H9 (cell line): ENCODE measurements at regions not wholly inside any gene's neighbourhood (a gene's known extent, or its start where the extent isn't known, plus 50 kb on each side); places are given as distances from the start of the nearest gene placed in this dataset.

Experiments used
- DNase-seq: peaks from one replicate; pipeline ENCODE4 v3.0.0-alpha.2; 2017
- H2AFZ ChIP-seq: one replicate; pipeline ENCODE4 v1.6.1; 2013; ENCODE audit warnings: mild to moderate bottlenecking, low read length, control low read depth, moderate library complexity
- H2AK5ac ChIP-seq: 2 replicates; pipeline ENCODE4 v1.6.1; 2013; ENCODE audit warnings: low read length, control low read depth, mixed read lengths; ENCODE audit not compliant: insufficient read length
- H2BK120ac ChIP-seq: one replicate; pipeline ENCODE4 v1.6.1; 2013; ENCODE audit warnings: low read depth, mild to moderate bottlenecking, low read length, control low read depth, inconsistent platforms; ENCODE audit not compliant: poor library complexity, severe bottlenecking
- H2BK12ac ChIP-seq: 2 replicates; pipeline ENCODE4 v1.6.1; 2013; ENCODE audit warnings: low read length, control low read depth, mixed read lengths, low read depth; ENCODE audit not compliant: insufficient read length
- H2BK15ac ChIP-seq: 2 replicates; pipeline ENCODE4 v1.6.1; 2013; ENCODE audit warnings: low read depth, low read length, control low read depth
- H2BK20ac ChIP-seq: one replicate; pipeline ENCODE4 v1.6.1; 2013; ENCODE audit warnings: low read depth, mild to moderate bottlenecking, low read length, control low read depth, inconsistent platforms; ENCODE audit not compliant: poor library complexity, severe bottlenecking
- H2BK5ac ChIP-seq: 2 replicates; pipeline ENCODE4 v1.6.1; 2013; ENCODE audit warnings: low read length, control low read depth, mixed read lengths; ENCODE audit not compliant: insufficient read length
- H3K14ac ChIP-seq: 2 replicates; pipeline ENCODE4 v1.6.1; 2013; ENCODE audit warnings: low read length, control low read depth; ENCODE audit not compliant: insufficient read depth
- H3K18ac ChIP-seq: 2 replicates; pipeline ENCODE4 v1.6.1; 2013; ENCODE audit warnings: low read depth, mild to moderate bottlenecking, mixed read lengths, low read length, control low read depth; ENCODE audit not compliant: insufficient read length
- H3K23ac ChIP-seq: 2 replicates; pipeline ENCODE4 v1.6.1; 2013; ENCODE audit warnings: low read length, control low read depth, mixed read lengths, low read depth; ENCODE audit not compliant: insufficient read length
- H3K23me2 ChIP-seq: 2 replicates; pipeline ENCODE4 v1.6.1; 2013; ENCODE audit warnings: low read depth, mild to moderate bottlenecking, mixed read lengths, low read length, control low read depth; ENCODE audit not compliant: insufficient read length, poor library complexity, severe bottlenecking
- H3K27ac ChIP-seq: 2 replicates; pipeline ENCODE4 v1.5.1; 2013; ENCODE audit warnings: low read length, control low read depth, mixed read lengths, low read depth; ENCODE audit not compliant: insufficient read length
- H3K27me3 ChIP-seq: 2 replicates; pipeline ENCODE4 v1.6.1; 2013; ENCODE audit warnings: low read length, control low read depth, inconsistent platforms; ENCODE audit not compliant: insufficient read depth
- H3K4ac ChIP-seq: 2 replicates; pipeline ENCODE4 v1.6.1; 2013; ENCODE audit warnings: low read depth, mild to moderate bottlenecking, control low read depth, inconsistent platforms, low read length, moderate library complexity
- H3K4me1 ChIP-seq: 2 replicates; pipeline ENCODE4 v1.6.1; 2013; ENCODE audit warnings: low read length, control low read depth, inconsistent platforms; ENCODE audit not compliant: insufficient read depth
- H3K4me2 ChIP-seq: 2 replicates; pipeline ENCODE4 v1.6.1; 2013; ENCODE audit warnings: low read length, control low read depth, mixed read lengths; ENCODE audit not compliant: insufficient read length, insufficient read depth
- H3K56ac ChIP-seq: 2 replicates; pipeline ENCODE4 v1.6.1; 2013; ENCODE audit warnings: low read depth, mild to moderate bottlenecking, mixed read lengths, low read length, control low read depth; ENCODE audit not compliant: insufficient read length
- H3K79me1 ChIP-seq: 2 replicates; pipeline ENCODE4 v1.6.1; 2013; ENCODE audit warnings: low read depth, mild to moderate bottlenecking, moderate library complexity, low read length, control low read depth, inconsistent platforms; ENCODE audit not compliant: insufficient read depth, poor library complexity, severe bottlenecking
- H3K79me2 ChIP-seq: 2 replicates; pipeline ENCODE4 v1.6.1; 2013; ENCODE audit warnings: low read length, control low read depth, inconsistent platforms; ENCODE audit not compliant: insufficient read depth
- H3K9ac ChIP-seq: 2 replicates; pipeline ENCODE4 v1.6.1; 2013; ENCODE audit warnings: low read length, control low read depth, mixed read lengths; ENCODE audit not compliant: insufficient read length; ENCODE audit errors: extremely low read depth
- H3K9me3 ChIP-seq: one replicate; pipeline ENCODE4 v1.6.1; 2013; ENCODE audit warnings: low read depth, low read length, inconsistent platforms; ENCODE audit not compliant: control insufficient read depth
- H3T11ph ChIP-seq: one replicate; pipeline ENCODE4 v1.6.1; 2013; ENCODE audit warnings: mild to moderate bottlenecking, low read length, control low read depth, inconsistent platforms
- H4K20me1 ChIP-seq: one replicate; pipeline ENCODE4 v1.6.1; 2013; ENCODE audit not compliant: control insufficient read depth, insufficient read length, insufficient read depth
- H4K5ac ChIP-seq: 2 replicates; pipeline ENCODE4 v1.6.1; 2013; ENCODE audit warnings: low read depth, mild to moderate bottlenecking, mixed read lengths, low read length, control low read depth; ENCODE audit not compliant: insufficient read length
- H4K8ac ChIP-seq: replicated peaks from 2 replicates; pipeline ENCODE4 v1.6.1; 2013; ENCODE audit warnings: low read length, control low read depth, mixed read lengths, low read depth; ENCODE audit not compliant: insufficient read length
- H4K91ac ChIP-seq: 2 replicates; pipeline ENCODE4 v1.6.1; 2013; ENCODE audit warnings: low read depth, mild to moderate bottlenecking, moderate library complexity, mixed read lengths, low read length, control low read depth; ENCODE audit not compliant: insufficient read length
- H3K27ac Mint-ChIP-seq, 3 experiments: 2 replicates in 2 of 3; 3 replicates in 1 of 3; pipeline ENCODE4 v1.8.0; 2020 to 2021; ENCODE audit warnings: mixed read lengths in 3 of 3, mild to moderate bottlenecking in 1 of 3, moderate library complexity in 1 of 3
- H3K27me3 Mint-ChIP-seq: 2 replicates; pipeline ENCODE4 v1.8.0; 2021; ENCODE audit warnings: low read depth, mild to moderate bottlenecking, moderate library complexity, mixed read lengths
- H3K36me3 Mint-ChIP-seq, 3 experiments: 2 replicates in 2 of 3; 3 replicates in 1 of 3; pipeline ENCODE4 v1.8.0; 2020 to 2021; ENCODE audit warnings: low read depth in 3 of 3, mixed read lengths in 3 of 3; ENCODE audit not compliant: insufficient read depth in 1 of 3
- H3K4me1 Mint-ChIP-seq, 2 experiments: 2 replicates each; pipeline ENCODE4 v1.8.0; 2020; ENCODE audit warnings: mixed read lengths in 2 of 2
- H3K4me3 Mint-ChIP-seq, 2 experiments: 2 replicates in 1 of 2; 3 replicates in 1 of 2; pipeline ENCODE4 v1.8.0; 2020 to 2021; ENCODE audit warnings: mild to moderate bottlenecking in 2 of 2, mixed read lengths in 2 of 2, moderate library complexity in 1 of 2
- H3K9me3 Mint-ChIP-seq, 2 experiments: 2 replicates in 1 of 2; 3 replicates in 1 of 2; pipeline ENCODE4 v1.8.0; 2020; ENCODE audit warnings: mild to moderate bottlenecking in 2 of 2, mixed read lengths in 2 of 2, moderate library complexity in 1 of 2
- WGBS: extraction: QIAGEN DNeasy Blood & Tissue Kit; methylation state at CpG from one replicate; pipeline ENCODE4 v1.1.7; 2013; ENCODE audit warnings: missing lambda C conversion rate, low lambda C conversion rate, mixed read lengths; ENCODE audit not compliant: insufficient read length; ENCODE audit errors: extremely low coverage; 5-methylcytosine and 5-hydroxymethylcytosine counted together
- TF ChIP-seq, protein P1 (sequence below): fragments of 200-600 bp; sonication (generic); conservative IDR thresholded peaks from 3 replicates; pipeline ENCODE4 v1.8.0; 2021; ENCODE audit warnings: antibody characterized with exemption, mild to moderate bottlenecking

GRCh38 chr6:6439778-6440177 lies 119.3 kb upstream of the F13A1 start:
- Histone ChIP-seq H3K9ac (no peak overlapping the region), H3K23me2 (no peaks in the 10 kb centered on the region), H3T11ph (no peak overlapping the region), H4K5ac (no peak overlapping the region), H3K56ac (no peak overlapping the region), H3K9me3 (no peaks in the 10 kb centered on the region), H3K18ac (no peak overlapping the region), H3K79me1 (no peaks in the 10 kb centered on the region), H3K4ac (no peak overlapping the region), H4K20me1 (no peaks in the 10 kb centered on the region), H4K91ac (no peak overlapping the region), H2BK120ac (no peak overlapping the region), H3K14ac (no peak overlapping the region), H2BK15ac (no peak overlapping the region), H4K8ac (no peak overlapping the region), H3K27me3 (no peaks in the 10 kb centered on the region), H3K4me1 (no peaks in the 10 kb centered on the region), H3K79me2 (no peaks in the 10 kb centered on the region), H2BK5ac (no peak overlapping the region), H2AFZ (no peak overlapping the region), H3K23ac (no peak overlapping the region), H2BK20ac (no peak overlapping the region), H2BK12ac (no peak overlapping the region), H2AK5ac (no peak overlapping the region), H3K4me2 (no peak overlapping the region), H3K27ac (no peak overlapping the region)
- Mint-ChIP-seq H3K27me3 (no peaks in the 10 kb centered on the region; the same call in 1 of the 2 replicates), H3K4me1 (no peaks in the 10 kb centered on the region), H3K27ac (no peak overlapping the region), H3K9me3 (peaks cover 0 to 10% of the 10 kb centered on the region in 2 experiments; a peak in 2 of 5 replicates), H3K4me3 (no peak overlapping the region), H3K36me3 (no peaks in the 10 kb centered on the region)
- TF ChIP-seq, protein P1, sequence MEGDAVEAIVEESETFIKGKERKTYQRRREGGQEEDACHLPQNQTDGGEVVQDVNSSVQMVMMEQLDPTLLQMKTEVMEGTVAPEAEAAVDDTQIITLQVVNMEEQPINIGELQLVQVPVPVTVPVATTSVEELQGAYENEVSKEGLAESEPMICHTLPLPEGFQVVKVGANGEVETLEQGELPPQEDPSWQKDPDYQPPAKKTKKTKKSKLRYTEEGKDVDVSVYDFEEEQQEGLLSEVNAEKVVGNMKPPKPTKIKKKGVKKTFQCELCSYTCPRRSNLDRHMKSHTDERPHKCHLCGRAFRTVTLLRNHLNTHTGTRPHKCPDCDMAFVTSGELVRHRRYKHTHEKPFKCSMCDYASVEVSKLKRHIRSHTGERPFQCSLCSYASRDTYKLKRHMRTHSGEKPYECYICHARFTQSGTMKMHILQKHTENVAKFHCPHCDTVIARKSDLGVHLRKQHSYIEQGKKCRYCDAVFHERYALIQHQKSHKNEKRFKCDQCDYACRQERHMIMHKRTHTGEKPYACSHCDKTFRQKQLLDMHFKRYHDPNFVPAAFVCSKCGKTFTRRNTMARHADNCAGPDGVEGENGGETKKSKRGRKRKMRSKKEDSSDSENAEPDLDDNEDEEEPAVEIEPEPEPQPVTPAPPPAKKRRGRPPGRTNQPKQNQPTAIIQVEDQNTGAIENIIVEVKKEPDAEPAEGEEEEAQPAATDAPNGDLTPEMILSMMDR: no peak
- WGBS: no CpG with 5 or more reads among the region's 1 CpG
- DNase-seq: no peak
